ENCODE measurements at regions not wholly inside any gene's neighbourhood (a gene's known extent, or its start where the extent isn't known, plus 50 kb on each side); places are given as distances from the start of the nearest gene placed in this dataset.

DNA sequence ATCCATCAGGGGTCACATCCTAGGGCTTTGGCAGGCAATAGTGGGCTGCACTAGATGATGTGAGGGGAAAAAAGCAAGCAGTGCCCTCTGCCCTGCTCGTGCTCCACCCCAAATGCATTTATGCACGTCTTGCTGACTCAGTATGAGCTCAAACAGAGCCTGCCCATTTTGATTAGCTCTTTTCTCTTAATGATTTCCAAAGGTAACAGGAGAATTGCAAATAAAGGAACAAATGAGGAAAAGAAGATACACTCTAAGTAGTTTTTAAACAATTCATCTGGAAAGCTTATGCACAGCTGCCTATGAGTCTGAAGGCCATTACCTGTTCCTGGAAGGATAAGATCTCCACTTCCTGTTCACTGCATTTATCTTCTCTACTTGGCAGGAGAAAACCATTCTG, 364.2 kb downstream of the TMEM232 start:
- Histone ChIP-seq H3K9me3 (no peaks in the 10 kb centered on the region), H3K27me3 (no peaks in the 10 kb centered on the region), H3K36me3 (no peaks in the 10 kb centered on the region), H3K4me3 (ENCODE audit: low read depth, low read length) (no peak overlapping the region), H3K4me1 (peaks cover 6% of the 10 kb centered on the region; the same call in 1 of the 2 replicates)
- TF ChIP-seq, protein P1, sequence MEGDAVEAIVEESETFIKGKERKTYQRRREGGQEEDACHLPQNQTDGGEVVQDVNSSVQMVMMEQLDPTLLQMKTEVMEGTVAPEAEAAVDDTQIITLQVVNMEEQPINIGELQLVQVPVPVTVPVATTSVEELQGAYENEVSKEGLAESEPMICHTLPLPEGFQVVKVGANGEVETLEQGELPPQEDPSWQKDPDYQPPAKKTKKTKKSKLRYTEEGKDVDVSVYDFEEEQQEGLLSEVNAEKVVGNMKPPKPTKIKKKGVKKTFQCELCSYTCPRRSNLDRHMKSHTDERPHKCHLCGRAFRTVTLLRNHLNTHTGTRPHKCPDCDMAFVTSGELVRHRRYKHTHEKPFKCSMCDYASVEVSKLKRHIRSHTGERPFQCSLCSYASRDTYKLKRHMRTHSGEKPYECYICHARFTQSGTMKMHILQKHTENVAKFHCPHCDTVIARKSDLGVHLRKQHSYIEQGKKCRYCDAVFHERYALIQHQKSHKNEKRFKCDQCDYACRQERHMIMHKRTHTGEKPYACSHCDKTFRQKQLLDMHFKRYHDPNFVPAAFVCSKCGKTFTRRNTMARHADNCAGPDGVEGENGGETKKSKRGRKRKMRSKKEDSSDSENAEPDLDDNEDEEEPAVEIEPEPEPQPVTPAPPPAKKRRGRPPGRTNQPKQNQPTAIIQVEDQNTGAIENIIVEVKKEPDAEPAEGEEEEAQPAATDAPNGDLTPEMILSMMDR (IDR thresholded peaks at IDR 0.05; ENCODE audit: low read depth, low read length): no peak
- no peak for DNase-seq

DNA sequence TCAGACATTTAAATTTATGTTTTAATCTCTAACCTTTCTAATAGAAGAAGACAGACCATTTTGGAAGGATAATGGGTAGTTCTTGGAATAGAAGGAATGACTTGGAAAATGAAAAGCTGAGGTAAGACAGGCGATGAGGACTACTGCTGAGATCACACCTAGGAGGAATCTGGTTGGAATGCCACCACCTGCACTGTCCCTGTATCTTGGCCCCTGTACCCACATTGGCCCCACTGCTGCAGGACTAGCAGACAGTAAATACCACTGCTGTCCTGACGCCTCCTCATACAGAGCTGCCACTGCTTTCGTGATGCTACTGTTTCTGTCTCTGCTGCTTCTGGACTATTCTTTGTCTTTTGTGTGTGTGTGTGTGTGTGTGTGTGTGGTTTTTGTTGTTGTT, 359.8 kb downstream of the TMEM232 start:
- Histone ChIP-seq H3K4me3 (ENCODE audit: low read depth, low read length) (no peak overlapping the region), H3K9me3 (no peaks in the 10 kb centered on the region), H3K4me1 (peaks cover 6% of the 10 kb centered on the region; the same call in 1 of the 2 replicates), H3K36me3 (no peaks in the 10 kb centered on the region), H3K27me3 (no peaks in the 10 kb centered on the region)
- TF ChIP-seq, protein P1 (IDR thresholded peaks at IDR 0.05; ENCODE audit: low read depth, low read length): no peak
- no peak for DNase-seq
